BJ (cell line): ENCODE measurements at regions not wholly inside any gene's neighbourhood (a gene's known extent, or its start where the extent isn't known, plus 50 kb on each side); places are given as distances from the start of the nearest gene placed in this dataset.

Experiments used
- CTCF ChIA-PET: fragments of 350-600 bp; formaldehyde crosslinking; extraction: SDS; loops from one replicate; lab custom pipeline; 2021; ENCODE audit warnings: antibody characterized with exemption, inconsistent platforms; lab: Yijun Ruan, JAX
- POLR2A ChIA-PET: fragments of 300-600 bp; sonication (Branson Sonifier 250); formaldehyde crosslinking; extraction: SDS; loops from one replicate; lab custom pipeline; 2021; ENCODE audit warnings: antibody characterized with exemption; lab: Charles Lee
- DNase-seq: peaks from one replicate; pipeline ENCODE4 v3.0.0-alpha.2; 2011; ENCODE audit warnings: low read depth
- H3K27me3 ChIP-seq: 2 replicates; pipeline ENCODE4 v1.6.0; 2011; ENCODE audit warnings: low read length; ENCODE audit not compliant: control insufficient read depth, insufficient read depth
- H3K36me3 ChIP-seq: 2 replicates; pipeline ENCODE4 v1.5.1; 2011; ENCODE audit warnings: low read length; ENCODE audit not compliant: control insufficient read depth, insufficient read depth
- H3K4me3 ChIP-seq: 2 replicates; pipeline ENCODE4 v1.5.1; 2011; ENCODE audit warnings: low read depth, mild to moderate bottlenecking, control low read depth, low read length
- TF ChIP-seq, protein P1 (sequence below): IDR thresholded peaks from 2 replicates; pipeline ENCODE4 v1.5.1; 2011; ENCODE audit warnings: low read depth, mild to moderate bottlenecking, control low read depth, inconsistent platforms, low read length, moderate library complexity; ENCODE audit not compliant: insufficient read depth

DNA sequence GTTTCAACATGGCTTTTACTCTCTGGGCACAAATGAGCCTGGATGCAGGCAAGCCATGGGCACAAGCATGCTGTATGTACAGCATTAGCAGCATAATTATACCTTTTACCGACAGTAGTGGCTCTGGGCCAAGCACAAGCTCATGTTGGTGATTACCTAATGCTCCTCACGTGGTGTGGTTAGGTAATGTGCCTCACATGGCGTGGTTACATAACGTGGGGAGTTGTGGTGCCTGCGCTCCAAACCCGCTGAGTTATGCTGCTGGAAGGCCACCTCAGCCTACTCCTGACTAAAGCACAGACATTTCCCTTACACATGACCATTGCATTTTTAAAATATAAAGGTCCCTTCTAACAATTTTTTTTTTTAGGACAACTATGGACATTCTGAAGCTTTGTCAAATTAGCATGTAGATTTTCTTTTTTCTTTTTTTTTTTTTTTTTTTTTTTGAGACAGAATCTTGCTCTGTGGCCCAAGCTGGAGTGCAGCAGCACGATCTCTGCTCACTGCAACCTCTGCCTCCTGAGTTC, 794.0 kb downstream of the EFNA5 start:
- TF ChIP-seq, protein P1, sequence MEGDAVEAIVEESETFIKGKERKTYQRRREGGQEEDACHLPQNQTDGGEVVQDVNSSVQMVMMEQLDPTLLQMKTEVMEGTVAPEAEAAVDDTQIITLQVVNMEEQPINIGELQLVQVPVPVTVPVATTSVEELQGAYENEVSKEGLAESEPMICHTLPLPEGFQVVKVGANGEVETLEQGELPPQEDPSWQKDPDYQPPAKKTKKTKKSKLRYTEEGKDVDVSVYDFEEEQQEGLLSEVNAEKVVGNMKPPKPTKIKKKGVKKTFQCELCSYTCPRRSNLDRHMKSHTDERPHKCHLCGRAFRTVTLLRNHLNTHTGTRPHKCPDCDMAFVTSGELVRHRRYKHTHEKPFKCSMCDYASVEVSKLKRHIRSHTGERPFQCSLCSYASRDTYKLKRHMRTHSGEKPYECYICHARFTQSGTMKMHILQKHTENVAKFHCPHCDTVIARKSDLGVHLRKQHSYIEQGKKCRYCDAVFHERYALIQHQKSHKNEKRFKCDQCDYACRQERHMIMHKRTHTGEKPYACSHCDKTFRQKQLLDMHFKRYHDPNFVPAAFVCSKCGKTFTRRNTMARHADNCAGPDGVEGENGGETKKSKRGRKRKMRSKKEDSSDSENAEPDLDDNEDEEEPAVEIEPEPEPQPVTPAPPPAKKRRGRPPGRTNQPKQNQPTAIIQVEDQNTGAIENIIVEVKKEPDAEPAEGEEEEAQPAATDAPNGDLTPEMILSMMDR: no peak
- CTCF ChIA-PET: interaction anchor here (1.1 to 1.6 kb wide), 2 partner anchors 607 to 610 kb away, joined by 3 read pairs; no protein-coding TSS in a partner anchor
- Histone ChIP-seq H3K36me3 (no peaks in the 10 kb centered on the region), H3K4me3 (no peak overlapping the region), H3K27me3 (no peaks in the 10 kb centered on the region)
- POLR2A ChIA-PET: no interaction called here
- DNase-seq: no peak

DNA sequence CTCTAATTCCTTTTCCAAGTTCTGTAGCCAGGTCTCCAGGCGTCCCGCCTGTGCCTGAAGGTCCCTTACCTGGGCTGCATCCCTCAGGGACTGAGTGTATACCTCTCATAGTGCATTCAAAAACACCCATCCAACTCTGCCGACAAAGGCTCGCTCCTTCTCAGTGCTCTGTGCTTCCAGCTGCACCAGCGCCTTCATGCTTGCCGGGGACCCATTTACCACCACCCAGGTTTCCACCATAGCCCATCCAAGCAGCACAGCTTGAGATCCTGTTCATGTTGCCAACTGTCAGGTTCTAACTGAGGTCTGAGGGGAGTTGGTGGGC, 794.5 kb downstream of the EFNA5 start:
- no peak for DNase-seq
- TF ChIP-seq, protein P1: no peak
- POLR2A ChIA-PET: no interaction called here
- H3K27me3 ChIP-seq: no peaks in the 10 kb centered on the region
- no peak overlapping the region for H3K4me3 ChIP-seq
- CTCF ChIA-PET: interaction anchor here (1.1 kb wide), 1 partner anchor 607 kb away, joined by 3 read pairs; no protein-coding TSS in a partner anchor
- H3K36me3 ChIP-seq: no peaks in the 10 kb centered on the region

DNA sequence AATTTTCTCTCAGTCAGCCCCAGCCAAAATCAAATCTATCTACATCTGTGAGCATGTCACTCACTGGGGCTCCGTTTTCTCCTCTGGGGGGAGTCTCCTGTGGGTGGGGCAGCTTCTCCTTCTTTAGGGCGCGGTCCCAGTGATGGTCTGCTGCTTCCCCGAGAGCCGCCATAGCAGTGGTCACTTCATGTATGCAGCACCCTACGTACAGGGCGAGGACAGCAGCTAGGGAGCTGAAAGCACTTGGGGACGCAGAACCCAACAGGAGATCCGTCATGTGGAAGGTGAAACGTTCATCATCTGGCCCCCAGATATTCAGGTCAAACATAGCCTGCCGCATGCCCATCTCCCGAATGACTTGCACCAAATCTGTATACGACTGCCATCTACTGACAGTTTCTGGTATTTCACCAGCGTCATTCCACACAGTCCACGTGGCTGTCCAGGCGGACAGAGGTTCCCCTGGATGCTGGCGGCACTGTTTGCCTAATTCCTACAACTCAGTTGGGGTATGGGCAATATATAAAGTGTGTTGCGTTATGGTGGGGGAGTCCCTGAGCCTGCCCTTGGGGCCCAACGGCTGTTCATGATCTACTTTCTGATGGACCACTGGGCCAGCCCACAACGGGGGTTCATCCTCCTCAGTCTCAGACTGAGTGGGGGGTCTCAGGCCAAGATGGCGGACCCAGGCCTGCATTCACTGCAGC, 795.0 kb downstream of the EFNA5 start:
- ChIA-PET CTCF (interaction anchor here (0.7 to 1.1 kb wide), 2 partner anchors 574 to 606 kb away, joined by 3 read pairs; no protein-coding TSS in a partner anchor), POLR2A (no interaction called here)
- no peaks in the 10 kb centered on the region for H3K36me3 ChIP-seq
- H3K4me3 ChIP-seq: no peak overlapping the region
- H3K27me3 ChIP-seq: no peaks in the 10 kb centered on the region
- TF ChIP-seq, protein P1: peak; percentile 61
- no peak for DNase-seq

DNA sequence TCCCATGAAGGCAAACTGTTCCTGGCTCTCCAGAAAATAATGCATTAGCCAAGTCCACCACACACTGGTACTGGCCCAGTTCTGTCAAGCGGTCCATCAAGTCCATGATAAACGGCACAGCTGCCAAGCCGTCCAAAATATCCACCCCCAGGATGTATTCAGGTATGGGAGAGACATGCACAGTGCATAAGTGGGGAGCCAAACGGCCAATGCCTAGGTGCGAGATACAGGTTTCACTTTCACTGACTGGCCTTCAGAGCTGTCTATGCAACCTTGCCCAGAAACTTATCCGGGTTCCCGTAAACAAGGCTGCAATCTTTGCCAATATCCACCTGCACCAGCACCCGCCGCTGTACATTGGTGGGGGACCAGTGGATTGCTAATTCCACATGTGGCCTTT, 795.8 kb downstream of the EFNA5 start:
- Histone ChIP-seq H3K36me3 (no peaks in the 10 kb centered on the region), H3K27me3 (no peaks in the 10 kb centered on the region), H3K4me3 (no peak overlapping the region)
- TF ChIP-seq, protein P1: no peak
- DNase-seq: no peak
- ChIA-PET CTCF (no interaction called here), POLR2A (no interaction called here)

DNA sequence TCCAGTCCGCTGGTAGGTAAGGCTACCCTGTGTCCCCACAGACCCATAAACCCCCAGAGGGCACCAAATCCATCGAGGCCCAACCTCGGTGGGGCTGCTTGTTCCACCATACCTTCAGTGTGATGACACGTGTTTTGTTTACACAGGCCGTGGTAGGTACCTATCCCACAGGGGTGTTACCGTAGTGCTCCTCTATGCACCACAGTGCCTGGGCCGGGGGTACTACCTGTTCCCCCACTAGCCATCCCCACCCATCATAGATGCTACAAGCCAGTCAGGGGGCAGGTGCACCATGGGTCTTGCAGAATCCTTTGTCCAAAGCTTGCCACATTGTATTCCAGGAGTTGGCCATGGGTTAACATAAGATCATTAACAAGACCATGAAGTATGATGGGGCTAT, 796.2 kb downstream of the EFNA5 start:
- no peak overlapping the region for H3K4me3 ChIP-seq
- H3K27me3 ChIP-seq: no peaks in the 10 kb centered on the region
- H3K36me3 ChIP-seq: no peaks in the 10 kb centered on the region
- DNase-seq: no peak
- POLR2A ChIA-PET: no interaction called here
- TF ChIP-seq, protein P1: no peak
- CTCF ChIA-PET: no interaction called here
